Hematopoietic multipotent progenitor cell (in vitro differentiated cells): ENCODE measurements at regions not wholly inside any gene's neighbourhood (a gene's known extent, or its start where the extent isn't known, plus 50 kb on each side); places are given as distances from the start of the nearest gene placed in this dataset.

ENCODE experiments used
- DNase-seq, 3 donors: peaks; one replicate each; pipeline ENCODE4 v3.0.0-alpha.2; 2011 to 2015; ENCODE audit warnings: low read depth in 2 of 3, low spot score in 2 of 3

DNA sequence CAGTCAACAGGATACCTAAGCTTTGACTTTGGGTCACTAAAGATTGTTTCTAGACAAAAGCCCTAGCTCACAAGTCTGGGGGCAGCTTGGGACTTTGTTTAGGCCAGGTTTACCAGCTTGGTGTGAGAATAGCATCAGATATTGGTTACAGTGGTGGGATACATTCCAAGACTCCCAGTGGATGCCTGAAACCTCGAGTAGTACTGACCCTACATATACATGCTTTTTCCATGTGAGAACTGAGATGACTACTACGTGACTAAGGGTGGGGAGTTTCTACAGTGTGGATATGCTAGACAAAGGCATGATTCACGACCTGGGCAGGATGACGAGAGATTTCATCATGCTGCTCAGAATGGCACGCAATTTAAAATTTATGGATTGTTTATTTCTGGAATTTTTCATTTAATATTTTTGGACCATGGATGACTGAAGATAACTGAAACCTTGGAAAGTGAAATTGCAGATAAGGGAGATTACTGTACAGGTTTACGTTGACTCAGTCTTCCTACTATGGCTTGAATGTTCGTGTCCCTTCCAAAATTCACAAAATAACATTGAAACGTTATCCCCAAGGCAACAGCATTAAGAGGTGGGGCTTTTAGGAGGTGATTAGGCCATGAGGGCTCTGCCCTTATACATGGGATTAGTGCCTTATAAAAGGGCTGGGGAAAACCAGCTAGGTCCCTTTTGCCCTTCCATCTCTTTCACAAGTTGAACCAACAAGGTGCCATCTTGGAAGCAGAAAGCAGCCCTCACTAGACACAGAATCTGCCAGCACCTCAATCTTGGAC is 50.2 kb upstream of the CTAGE1 start:
- DNase-seq: no peak

DNA sequence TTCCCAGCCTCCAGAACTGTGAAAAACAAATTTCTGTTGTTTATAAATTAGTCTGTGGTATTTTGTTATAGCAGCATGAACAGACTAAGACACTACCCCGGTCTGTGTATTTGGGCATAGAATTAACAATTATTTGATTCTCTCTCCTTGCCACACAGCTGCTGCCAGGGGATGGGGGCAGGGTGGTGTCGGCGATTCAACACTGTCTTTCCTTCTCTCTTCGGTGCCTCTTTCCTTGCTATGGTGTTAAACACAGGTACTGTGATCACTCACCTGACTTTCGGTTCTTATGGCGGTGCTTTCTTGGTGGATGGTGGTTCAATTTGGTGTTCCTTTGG is 50.8 kb upstream of the CTAGE1 start:
- no peak for DNase-seq

DNA sequence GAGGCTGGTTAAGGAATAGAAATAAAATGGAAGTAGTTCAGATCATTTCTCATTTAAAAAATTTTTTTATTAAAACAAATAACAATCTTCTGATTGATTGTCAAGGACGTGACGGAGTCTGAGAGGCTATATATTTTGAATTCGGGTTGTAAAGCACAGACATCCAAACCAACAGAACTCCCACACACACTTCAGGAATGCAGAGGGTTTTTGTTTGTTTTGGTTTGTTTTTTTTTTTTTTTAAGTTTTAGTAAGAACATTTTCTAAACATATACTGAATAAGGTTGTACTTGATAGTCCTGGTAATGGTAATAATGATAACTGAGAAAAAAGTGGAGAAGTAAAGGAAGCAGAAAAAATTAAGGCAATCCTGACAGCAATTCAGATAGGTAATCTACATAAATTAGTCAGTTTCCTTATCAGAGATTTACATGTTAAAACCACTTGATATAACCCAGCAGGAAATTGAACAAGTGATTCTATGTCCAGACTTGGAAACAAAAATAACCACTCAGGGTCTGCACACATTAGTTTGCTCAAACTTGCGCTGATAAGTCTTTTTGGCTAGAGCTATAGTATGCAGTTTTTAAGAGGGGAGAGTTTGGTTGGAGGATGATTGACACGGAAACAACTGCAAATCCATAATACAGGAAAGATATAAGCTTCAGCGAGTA is 51.5 kb upstream of the CTAGE1 start:
- no peak for DNase-seq

DNA sequence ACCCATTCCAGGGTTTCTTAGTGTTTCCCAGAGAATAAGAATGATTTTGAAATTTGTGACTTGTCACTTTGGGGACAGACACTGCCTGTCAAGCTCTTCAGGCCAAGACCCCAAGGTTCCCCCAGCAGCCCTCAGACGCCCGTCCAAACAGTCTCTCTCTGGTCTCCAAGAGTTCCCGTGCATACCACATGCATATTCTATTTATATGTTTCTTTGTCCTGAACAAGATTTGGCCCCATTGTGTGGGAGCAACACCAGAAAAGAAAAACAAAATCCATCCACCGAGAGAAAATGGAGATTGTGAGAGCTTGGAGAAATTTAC is 52.2 kb upstream of the CTAGE1 start:
- DNase-seq: no peak

DNA sequence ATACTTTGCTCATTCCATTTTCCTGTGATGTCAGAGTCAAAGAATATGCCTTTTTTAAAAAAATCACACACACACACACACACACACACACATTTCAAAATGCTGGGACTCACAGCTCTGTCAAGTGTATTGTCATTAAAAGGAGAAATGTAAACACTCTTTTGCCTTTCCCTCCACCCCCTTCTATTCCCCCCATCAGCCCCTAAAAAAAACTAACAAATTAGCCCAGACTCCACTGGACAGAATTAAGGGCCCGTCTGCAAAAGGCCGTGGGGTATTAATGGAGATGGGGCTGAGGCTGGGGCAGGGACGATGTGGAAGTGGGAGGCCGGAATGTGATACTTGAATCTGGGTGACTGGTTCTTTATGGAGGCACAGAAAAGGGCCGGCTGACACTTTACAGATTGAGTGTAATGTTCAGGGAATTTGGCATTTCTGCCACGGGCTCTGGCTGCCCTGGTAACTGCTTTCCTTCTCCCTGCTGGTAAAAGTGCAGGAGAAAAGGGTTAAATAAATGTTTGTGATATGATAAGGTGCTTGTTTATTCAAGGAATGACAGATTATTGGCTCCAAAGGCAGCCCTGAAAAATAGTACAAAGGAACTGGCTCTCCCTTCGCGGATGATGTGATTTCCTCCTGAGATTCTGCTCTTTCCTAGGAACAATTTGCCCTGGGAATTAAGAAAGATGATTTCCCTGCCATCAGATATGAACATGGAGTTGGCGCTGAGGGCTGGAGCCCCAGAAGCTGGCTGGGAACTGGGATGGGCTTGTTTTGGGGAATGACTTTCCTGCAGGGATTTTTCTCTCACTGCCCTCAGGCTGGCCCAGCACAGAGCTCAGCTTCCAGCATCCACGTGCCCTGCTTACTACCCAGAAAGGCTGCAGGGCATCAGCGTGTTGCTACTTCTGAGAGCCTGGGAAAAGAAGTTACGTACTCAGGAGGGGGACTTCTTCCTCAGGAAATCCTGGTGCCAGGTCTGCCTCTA is 52.8 kb upstream of the CTAGE1 start:
- no peak for DNase-seq

DNA sequence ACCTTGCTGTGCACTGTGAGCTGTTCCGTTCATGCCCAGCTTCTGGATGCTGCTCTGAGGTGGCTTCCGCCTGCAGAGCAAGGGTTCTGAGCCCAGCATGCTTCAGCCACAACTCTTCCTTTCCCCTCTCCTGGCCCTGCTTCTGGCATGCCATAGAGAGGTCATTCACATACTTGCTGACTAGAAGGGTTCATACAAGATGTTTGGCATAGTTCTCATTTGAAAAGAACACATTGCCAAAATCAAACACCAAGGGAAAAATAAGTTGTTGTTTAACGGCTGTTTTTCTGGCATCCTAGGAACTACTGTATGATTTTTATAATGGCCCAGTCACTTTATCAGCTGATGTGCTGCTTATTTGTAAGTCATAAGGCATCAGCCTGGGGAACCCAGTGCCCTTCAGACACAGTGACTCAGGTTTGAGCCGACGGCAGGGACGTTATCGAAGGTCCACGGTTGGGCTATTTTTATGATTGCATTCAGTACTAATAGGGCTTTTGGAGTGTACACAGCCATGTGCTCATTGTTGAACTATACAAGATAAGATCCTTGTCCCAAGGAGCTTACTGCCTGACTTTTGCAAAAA is 53.9 kb upstream of the CTAGE1 start:
- DNase-seq: no peak

DNA sequence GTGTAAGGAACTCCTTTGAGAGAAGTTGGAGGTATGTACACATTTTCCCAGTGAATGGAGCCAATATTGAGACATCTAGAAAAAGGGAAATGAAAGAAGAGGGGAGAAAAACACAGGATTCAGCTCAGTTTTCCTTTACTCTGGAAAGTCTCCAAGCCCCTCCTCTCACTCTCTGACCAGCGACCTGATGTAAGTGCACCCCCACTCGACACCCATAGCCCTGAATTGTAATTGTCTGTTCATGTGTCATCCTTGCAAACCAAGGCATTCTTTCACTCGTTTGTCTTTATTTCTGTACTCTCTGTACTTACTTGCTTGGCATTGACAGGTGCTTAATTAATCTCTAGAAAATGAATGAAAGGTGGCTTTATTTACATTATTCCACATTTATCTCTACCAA is 55.7 kb upstream of the CTAGE1 start:
- no peak for DNase-seq

DNA sequence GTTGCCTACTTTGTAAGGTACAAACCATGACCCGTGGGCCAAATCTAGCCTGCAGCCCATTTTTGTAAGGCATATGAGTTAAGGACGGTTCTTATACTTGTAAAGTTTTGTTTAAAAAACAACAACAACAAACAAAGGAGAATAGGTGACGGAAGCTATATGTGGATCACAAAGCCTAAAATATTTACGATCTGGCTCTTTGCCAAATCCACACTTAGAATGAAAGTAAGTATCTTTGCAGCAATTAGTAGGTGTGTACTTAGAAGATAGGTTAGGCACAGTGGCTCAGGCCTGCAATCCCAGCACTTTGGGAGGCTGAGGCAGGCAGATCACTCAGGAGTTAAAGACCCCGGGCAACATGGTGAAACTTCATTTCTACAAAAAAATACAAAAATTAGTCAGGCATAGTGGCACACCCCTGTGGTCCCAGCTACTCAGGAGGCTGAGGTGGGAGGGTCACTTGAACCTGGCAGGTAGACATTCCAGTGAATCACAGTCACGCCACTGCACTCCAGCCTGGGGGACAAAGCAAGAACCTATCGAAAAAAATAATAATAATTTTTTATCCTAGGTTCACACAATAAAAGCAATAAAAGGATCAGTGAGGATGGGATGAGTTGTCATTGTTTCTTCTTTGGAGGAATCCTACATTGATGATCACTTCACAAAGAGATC is 57.8 kb upstream of the CTAGE1 start:
- no peak for DNase-seq

DNA sequence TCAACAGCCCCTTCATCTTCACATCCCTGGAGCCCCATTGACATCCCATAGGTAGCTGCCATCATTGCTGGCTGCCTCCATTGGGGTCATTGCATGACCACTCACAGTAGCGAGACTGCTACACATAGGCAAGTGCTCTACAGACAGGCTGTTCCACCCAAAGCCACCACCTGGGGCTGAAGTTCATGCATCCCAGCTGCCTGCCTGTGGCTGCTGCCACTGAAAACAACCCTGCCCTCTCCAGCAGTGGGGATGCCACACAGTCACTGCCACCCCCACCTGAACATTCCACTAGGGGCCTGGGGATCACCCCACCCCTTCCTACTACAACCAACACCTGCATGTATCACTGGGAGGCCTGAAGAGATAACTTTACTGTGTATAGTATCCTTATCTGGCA is 59.5 kb upstream of the CTAGE1 start:
- no peak for DNase-seq

DNA sequence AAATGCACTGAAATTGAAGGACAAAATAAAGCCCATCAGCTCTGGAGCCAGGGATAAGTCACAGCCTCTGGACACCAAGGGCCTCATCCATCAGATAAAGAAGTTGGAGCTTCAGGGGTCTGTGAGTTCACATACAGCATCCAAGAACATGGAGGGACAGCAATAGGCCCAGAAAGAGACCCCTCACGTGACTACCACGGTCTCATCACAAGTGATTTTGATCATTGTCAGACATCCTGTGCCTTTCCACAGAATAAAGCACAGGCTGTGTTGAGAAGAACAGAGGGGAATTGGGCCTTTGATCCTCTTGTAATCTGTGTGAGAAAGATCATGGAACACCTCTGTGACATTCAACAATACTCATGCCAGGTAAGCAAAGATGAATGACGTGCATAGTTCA is 65.2 kb upstream of the CTAGE1 start:
- DNase-seq: no peak

DNA sequence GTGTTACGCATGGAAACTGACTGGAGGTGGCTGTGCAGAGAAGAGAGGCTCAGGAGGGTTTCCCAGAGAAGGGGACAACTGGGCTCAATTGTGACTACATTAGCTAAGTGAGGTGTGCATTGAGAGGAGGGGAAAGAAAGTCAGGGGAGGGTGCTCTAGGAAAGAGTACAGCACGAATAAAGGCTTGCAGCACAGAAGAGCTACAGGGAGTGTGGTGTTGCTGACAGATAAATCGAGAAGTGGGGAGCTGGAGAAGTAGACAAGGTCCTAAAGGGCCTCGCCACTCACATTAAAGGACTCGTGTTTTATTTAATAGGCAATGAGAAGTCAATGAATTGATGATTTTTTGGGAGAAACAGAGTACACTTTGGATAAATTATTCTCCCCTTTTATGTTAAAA is 65.7 kb upstream of the CTAGE1 start:
- DNase-seq: no peak

DNA sequence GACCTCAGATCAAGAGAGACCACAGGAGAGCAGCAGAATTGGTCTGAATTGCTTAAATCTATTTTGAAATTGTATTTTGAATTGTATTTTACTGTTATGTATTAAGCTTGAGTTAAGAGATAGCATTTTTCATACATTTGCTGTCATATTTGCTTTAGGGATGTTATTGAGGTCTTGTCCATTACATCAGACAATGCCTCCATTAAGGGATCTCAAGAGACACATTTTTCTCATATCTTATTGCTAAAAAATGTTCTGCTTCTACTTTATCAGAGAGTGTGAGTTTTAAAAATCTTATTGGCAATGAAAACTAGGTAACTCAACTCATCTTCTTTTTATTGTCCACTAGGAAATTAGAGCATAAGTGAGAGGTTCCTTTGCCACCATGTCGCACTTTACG is 66.8 kb upstream of the CTAGE1 start:
- DNase-seq: no peak

DNA sequence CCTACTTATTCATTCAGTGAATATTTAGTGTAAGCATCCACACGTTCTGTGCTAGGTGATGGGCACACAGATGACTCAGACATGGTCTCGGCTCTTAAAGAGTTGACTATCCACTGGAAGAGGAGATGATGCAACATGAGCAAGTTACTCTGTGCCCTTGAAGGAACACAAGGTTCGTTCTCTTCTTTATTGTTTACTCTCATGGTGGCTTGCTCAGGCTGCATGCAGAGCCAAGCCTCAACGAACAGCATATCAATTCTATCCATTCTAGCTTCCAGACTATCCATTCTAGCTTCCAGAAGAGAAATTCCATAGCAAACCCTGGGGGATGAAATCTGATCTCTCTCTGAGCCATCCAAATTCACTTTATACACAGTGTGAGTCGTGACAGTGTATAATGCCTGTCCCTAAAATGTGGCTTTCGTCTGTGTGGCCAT is 68.1 kb upstream of the CTAGE1 start:
- DNase-seq: no peak

DNA sequence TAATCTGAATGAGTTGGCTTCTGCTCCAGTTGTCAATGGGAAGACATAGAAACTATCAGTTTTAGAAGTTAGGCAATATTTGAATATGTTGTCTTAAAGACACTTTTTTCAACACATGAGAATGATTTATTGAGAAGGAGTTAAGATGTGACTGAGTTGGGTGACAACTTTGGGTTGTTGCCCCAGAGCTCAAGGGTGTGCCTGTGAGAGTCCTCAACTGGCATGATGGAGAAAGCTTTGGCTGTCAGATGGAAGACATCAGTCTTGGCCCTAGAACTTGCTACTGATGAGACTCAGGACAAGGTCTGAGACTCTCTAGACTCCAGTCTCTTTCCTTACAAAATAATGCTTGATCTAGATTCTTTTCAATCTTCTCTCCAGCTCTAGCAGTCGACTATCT is 69.0 kb upstream of the CTAGE1 start:
- no peak for DNase-seq

DNA sequence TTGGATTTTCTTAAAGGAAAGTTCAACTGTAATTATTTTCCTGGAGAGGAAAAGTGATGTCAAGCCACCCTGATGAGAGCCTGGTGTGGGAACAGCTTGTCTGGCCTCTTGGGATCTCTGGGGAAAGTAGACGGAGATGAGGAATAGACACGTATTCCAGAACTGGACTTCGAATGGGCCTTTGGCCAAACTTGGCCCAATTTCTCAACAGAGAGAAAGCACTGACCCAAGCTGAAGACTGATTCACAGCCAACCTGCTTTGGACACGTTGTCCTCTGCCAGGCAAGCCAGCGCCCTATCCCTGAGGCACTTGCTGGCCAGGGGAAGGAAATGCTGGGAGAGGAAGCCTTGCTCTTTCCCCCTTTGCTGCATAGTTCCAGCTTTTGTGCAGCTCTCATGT is 70.8 kb upstream of the CTAGE1 start:
- DNase-seq: no peak

DNA sequence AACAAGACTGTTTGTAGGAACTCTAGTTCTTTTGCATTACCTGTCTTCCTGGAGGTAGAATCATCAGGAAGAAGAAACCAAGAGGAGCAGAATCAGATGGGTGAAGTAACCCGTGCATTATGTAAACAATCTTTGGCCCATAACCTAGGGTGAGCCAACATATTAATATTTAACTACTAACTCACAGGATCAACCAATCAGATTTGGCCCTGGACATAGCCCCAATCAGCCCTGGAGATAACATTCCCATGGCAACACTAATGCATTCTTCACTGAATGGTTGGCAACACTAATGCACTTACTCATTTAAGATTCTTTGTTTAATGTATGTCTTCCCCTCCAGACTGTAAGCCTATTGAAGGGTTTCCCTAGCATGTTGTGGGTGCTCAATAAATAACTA is 72.0 kb upstream of the CTAGE1 start:
- no peak for DNase-seq

DNA sequence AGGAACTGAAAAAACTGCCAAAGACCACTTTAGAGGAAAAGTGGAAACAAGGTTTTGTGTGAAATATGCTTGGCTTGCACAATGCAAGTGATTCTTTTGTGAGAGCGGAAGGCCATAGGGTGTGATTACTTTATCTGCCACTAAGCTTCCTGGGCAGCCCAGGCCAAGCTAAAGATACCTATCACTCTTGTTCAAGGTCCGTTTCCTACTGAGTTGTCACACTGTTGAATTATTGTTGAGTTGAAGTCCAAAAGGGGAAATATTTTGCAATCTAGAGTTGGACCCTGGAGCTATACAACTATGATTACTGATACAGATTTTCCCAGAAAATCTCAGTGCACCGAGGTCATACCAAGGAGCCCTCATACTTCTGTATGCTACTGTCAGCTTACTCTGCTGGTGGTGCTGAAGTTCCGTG is 72.7 kb upstream of the CTAGE1 start:
- DNase-seq: no peak

DNA sequence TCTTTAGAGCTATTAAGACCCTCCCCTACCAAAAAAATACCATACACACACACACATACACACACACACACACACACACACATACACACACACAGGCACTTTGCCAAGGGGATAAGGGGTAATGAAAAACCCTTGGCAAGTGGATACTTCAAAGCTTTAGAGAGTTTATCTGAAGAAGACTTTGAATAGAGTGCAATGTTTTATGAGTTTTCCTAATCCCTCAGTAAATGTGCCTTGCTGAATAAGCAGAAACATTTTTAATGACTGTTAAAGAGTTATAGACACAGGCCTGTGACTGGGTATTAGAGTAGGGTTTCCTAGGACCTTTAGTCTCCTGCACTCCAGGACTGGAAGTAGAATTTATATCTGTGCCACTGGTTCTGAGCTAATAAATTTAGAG is 75.5 kb upstream of the CTAGE1 start:
- no peak for DNase-seq

DNA sequence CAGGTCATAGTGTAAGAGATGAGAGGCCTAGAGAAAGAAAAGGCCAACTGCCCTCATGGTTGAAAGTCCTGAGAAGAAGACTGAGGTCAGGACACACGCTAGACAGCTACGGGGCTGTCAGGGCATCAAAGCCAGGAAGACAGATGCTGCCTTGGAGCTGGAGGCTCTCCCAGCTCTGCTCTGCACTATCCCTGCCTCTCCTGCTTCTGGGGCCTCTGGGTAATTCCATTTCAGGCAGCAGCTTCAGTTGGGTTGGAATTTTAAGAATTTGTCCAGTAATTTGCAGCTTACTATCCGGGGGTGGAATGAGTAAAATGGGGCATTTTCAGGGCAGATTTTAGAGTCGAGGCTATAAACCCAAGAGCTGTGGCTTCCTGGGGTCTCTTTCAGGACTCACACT is 76.2 kb upstream of the CTAGE1 start:
- DNase-seq: no peak

DNA sequence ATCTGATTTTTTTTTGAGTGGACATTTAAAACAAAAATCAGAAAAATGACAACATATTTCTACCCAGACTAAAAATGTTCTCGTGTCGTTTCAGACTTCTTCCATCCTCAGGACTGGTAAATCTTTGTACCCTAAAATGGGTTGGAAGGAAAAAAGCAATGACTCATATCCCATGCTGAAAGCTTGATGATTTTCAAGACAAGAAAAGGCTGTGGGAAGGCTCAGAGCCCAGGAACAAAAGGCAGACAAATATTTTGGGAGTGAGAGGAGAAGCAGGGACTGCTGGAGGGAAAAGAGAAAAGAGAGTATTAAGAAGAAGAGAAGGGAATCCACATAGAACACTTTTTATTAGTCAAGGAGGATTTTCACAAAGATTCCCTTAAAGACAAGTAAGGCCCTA is 77.1 kb upstream of the CTAGE1 start:
- DNase-seq: no peak

DNA sequence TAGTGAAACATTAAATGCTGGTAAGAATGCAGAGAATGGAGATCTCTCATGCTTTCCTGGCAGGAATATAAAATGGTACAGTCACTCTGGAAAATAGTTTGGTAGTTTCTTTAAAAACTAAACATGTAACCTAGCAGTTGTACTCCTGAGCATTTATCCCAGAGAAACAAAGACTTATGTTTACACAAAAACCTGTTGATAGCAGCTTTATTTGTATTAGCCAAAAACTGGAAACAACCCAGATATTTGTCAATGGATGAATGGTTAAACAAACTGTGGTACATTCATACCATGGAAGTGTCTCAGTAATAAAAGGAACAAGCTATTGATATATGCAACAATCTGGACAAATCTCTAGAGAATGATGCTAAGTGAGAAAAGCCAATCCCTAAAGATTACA is 81.7 kb upstream of the CTAGE1 start:
- no peak for DNase-seq
